HepG2 (cell line): ENCODE measurements at regions not wholly inside any gene's neighbourhood (a gene's known extent, or its start where the extent isn't known, plus 50 kb on each side); places are given as distances from the start of the nearest gene placed in this dataset.

Experiments used
- ETV5 ChIP-seq: IDR thresholded peaks from 2 replicates; pipeline ENCODE4 v1.6.1; 2018; ENCODE audit warnings: missing biosample characterization, missing genetic modification reagents, inconsistent platforms, borderline replicate concordance
- FIP1L1 ChIP-seq: fragments of 200-400 bp; formaldehyde crosslinking; IDR thresholded peaks from 2 replicates; pipeline ENCODE4 v1.6.1; 2018; ENCODE audit warnings: low read depth, mild to moderate bottlenecking, low read length, moderate library complexity, borderline replicate concordance; ENCODE audit not compliant: insufficient read depth
- HNRNPH1 ChIP-seq: fragments of 200-400 bp; formaldehyde crosslinking; optimal IDR thresholded peaks from 2 replicates; pipeline ENCODE3; 2017; ENCODE audit warnings: mild to moderate bottlenecking, low read depth, low read length
- NR2C2 ChIP-seq: sonication (generic); formaldehyde crosslinking; IDR thresholded peaks from 2 replicates; pipeline ENCODE4 v1.4.0; 2020; ENCODE audit warnings: missing genetic modification reagents, mild to moderate bottlenecking, moderate library complexity, borderline replicate concordance
- POLR2A ChIP-seq, 2 experiments: IDR thresholded peaks; 2 replicates each; pipeline ENCODE4 v1.6.1; 2011; ENCODE audit warnings: low read depth in 2 of 2, low read length in 2 of 2, mild to moderate bottlenecking in 1 of 2, moderate library complexity in 1 of 2; ENCODE audit not compliant: insufficient read depth in 1 of 2
- RAD51 ChIP-seq: fragments of 450-650 bp; IDR thresholded peaks from 2 replicates; pipeline ENCODE4 v1.6.1; 2016; ENCODE audit warnings: borderline replicate concordance
- RCOR2 ChIP-seq: IDR thresholded peaks from 2 replicates; pipeline ENCODE4 v1.6.1; 2016; ENCODE audit warnings: missing biosample characterization, missing genetic modification reagents
- SMARCE1 ChIP-seq: fragments of 450-650 bp; IDR thresholded peaks from 2 replicates; pipeline ENCODE4 v1.6.1; 2017; ENCODE audit warnings: borderline replicate concordance
- ZNF441 ChIP-seq: sonication (generic); formaldehyde crosslinking; IDR thresholded peaks from 2 replicates; pipeline ENCODE4 v1.7.0; 2021; ENCODE audit warnings: missing genetic modification reagents, borderline replicate concordance
- ZNF781 ChIP-seq: sonication (generic); formaldehyde crosslinking; IDR thresholded peaks from 2 replicates; pipeline ENCODE4 v1.5.1; 2020; ENCODE audit warnings: borderline replicate concordance, mild to moderate bottlenecking, missing genetic modification reagents; ENCODE audit errors: not compliant biosample characterization
- TF ChIP-seq, protein P1 (sequence below): sonication (generic); formaldehyde crosslinking; IDR thresholded peaks from 2 replicates; pipeline ENCODE4 v1.4.0; 2020; ENCODE audit warnings: mild to moderate bottlenecking, missing genetic modification reagents, borderline replicate concordance
- TF ChIP-seq, protein P2 (sequence below): sonication (generic); formaldehyde crosslinking; conservative IDR thresholded peaks from 2 replicates; pipeline ENCODE4 v1.8.0; 2022; ENCODE audit warnings: mild to moderate bottlenecking, moderate library complexity, missing genetic modification reagents
- TF ChIP-seq, protein P3 (sequence below): sonication (generic); formaldehyde crosslinking; IDR thresholded peaks from 2 replicates; pipeline ENCODE4 v1.4.0; 2020; ENCODE audit warnings: mild to moderate bottlenecking, low read depth, missing genetic modification reagents
- TF ChIP-seq, protein P4 (sequence below): sonication (generic); formaldehyde crosslinking; IDR thresholded peaks from 2 replicates; pipeline ENCODE4 v1.4.0; 2020; ENCODE audit warnings: mild to moderate bottlenecking, missing genetic modification reagents

DNA sequence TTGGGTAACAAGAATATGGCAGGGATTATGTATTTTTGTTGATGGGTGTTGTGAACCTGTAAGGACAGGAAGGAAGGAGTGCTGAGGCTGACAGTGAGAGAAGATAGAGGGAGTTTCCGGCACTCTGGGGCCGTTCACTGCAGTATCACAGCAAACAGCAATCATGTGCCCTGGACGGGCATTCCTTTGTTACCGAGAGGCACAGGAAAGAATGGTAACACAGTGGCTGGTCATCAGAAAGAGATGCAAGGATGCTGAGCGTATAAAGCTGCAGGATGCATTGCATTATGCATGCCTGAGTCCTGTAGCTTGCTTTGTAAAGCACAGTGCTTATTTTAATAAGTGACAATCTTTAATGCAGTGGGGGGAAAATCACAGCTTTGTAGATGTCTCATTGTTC is 286.8 kb downstream of the RPS24 start (continued):
- TF ChIP-seq, protein P1, sequence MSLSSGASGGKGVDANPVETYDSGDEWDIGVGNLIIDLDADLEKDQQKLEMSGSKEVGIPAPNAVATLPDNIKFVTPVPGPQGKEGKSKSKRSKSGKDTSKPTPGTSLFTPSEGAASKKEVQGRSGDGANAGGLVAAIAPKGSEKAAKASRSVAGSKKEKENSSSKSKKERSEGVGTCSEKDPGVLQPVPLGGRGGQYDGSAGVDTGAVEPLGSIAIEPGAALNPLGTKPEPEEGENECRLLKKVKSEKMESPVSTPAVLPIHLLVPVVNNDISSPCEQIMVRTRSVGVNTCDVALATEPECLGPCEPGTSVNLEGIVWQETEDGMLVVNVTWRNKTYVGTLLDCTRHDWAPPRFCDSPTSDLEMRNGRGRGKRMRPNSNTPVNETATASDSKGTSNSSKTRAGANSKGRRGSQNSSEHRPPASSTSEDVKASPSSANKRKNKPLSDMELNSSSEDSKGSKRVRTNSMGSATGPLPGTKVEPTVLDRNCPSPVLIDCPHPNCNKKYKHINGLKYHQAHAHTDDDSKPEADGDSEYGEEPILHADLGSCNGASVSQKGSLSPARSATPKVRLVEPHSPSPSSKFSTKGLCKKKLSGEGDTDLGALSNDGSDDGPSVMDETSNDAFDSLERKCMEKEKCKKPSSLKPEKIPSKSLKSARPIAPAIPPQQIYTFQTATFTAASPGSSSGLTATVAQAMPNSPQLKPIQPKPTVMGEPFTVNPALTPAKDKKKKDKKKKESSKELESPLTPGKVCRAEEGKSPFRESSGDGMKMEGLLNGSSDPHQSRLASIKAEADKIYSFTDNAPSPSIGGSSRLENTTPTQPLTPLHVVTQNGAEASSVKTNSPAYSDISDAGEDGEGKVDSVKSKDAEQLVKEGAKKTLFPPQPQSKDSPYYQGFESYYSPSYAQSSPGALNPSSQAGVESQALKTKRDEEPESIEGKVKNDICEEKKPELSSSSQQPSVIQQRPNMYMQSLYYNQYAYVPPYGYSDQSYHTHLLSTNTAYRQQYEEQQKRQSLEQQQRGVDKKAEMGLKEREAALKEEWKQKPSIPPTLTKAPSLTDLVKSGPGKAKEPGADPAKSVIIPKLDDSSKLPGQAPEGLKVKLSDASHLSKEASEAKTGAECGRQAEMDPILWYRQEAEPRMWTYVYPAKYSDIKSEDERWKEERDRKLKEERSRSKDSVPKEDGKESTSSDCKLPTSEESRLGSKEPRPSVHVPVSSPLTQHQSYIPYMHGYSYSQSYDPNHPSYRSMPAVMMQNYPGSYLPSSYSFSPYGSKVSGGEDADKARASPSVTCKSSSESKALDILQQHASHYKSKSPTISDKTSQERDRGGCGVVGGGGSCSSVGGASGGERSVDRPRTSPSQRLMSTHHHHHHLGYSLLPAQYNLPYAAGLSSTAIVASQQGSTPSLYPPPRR (CRISPR knock-in tag): no peak
- TF ChIP-seq FIP1L1: no peak
- TF ChIP-seq HNRNPH1: no peak
- TF ChIP-seq ZNF781 (CRISPR knock-in tag): no peak
- no peak for TF ChIP-seq RAD51
- no peak for TF ChIP-seq SMARCE1
- TF ChIP-seq, protein P2, sequence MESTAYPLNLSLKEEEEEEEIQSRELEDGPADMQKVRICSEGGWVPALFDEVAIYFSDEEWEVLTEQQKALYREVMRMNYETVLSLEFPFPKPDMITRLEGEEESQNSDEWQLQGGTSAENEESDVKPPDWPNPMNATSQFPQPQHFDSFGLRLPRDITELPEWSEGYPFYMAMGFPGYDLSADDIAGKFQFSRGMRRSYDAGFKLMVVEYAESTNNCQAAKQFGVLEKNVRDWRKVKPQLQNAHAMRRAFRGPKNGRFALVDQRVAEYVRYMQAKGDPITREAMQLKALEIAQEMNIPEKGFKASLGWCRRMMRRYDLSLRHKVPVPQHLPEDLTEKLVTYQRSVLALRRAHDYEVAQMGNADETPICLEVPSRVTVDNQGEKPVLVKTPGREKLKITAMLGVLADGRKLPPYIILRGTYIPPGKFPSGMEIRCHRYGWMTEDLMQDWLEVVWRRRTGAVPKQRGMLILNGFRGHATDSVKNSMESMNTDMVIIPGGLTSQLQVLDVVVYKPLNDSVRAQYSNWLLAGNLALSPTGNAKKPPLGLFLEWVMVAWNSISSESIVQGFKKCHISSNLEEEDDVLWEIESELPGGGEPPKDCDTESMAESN (CRISPR knock-in tag): no peak
- TF ChIP-seq NR2C2 (CRISPR knock-in tag): no peak
- TF ChIP-seq POLR2A (IDR thresholded peaks at IDR 0.05; ENCODE audit: insufficient read depth in 1 of 2, low read depth in 2 of 2, low read length in 2 of 2): no peak
- no peak for TF ChIP-seq RCOR2 (CRISPR knock-in tag)
- TF ChIP-seq ETV5 (CRISPR knock-in tag): no peak
- TF ChIP-seq, protein P3, sequence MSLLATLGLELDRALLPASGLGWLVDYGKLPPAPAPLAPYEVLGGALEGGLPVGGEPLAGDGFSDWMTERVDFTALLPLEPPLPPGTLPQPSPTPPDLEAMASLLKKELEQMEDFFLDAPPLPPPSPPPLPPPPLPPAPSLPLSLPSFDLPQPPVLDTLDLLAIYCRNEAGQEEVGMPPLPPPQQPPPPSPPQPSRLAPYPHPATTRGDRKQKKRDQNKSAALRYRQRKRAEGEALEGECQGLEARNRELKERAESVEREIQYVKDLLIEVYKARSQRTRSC: no peak
- TF ChIP-seq, protein P4, sequence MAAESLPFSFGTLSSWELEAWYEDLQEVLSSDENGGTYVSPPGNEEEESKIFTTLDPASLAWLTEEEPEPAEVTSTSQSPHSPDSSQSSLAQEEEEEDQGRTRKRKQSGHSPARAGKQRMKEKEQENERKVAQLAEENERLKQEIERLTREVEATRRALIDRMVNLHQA (CRISPR knock-in tag): no peak
- TF ChIP-seq ZNF441 (CRISPR knock-in tag): no peak
